ENCODE measurements at regions not wholly inside any gene's neighbourhood (a gene's known extent, or its start where the extent isn't known, plus 50 kb on each side); places are given as distances from the start of the nearest gene placed in this dataset.

DNA sequence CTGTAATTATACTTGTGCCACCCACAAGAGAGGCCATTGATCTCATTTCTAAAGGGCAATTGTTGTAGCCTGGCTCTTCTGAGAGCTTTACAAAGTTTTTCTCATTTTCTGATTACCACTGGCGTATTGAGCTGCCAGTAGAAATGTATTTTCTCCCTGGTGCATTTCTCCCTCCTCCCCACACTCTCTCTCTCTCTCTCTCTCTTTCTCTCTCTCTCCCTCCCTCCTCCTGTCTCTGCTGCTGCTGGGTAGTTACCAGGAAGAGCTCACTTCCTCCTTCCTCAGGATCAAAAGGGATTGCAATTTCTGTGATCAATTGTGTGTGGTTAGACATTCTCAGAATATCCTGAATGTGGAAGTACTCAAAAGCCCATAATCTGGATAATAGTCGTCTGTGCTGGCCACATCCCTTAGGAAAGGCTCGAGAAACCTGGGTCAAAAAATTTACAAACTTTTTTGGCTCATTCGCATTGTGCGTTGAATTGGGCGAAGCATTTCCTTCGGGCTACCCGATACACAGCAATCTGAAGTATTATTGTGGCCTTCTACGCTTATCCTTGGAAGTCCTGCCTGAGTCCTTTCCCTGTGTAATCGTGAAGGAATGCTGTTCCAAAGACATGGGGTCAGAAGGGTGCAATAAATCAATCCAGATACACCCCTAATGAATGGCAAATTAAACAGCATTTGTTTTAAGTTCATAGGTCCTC is 254.8 kb downstream of the MSRB3 start:
- DNase-seq (ENCODE audit: low read depth) = no peak
- TF ChIP-seq, protein P1, sequence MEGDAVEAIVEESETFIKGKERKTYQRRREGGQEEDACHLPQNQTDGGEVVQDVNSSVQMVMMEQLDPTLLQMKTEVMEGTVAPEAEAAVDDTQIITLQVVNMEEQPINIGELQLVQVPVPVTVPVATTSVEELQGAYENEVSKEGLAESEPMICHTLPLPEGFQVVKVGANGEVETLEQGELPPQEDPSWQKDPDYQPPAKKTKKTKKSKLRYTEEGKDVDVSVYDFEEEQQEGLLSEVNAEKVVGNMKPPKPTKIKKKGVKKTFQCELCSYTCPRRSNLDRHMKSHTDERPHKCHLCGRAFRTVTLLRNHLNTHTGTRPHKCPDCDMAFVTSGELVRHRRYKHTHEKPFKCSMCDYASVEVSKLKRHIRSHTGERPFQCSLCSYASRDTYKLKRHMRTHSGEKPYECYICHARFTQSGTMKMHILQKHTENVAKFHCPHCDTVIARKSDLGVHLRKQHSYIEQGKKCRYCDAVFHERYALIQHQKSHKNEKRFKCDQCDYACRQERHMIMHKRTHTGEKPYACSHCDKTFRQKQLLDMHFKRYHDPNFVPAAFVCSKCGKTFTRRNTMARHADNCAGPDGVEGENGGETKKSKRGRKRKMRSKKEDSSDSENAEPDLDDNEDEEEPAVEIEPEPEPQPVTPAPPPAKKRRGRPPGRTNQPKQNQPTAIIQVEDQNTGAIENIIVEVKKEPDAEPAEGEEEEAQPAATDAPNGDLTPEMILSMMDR (IDR thresholded peaks at IDR 0.05; ENCODE audit: low read depth, low read length, missing control alignments) = no peak
- in situ Hi-C loops (cut with HindIII; ENCODE audit: low sequenced_read_pairs) = no loop called here
- H3K4me3 ChIP-seq (ENCODE audit: low read depth, low read length) = no peak overlapping the region

DNA sequence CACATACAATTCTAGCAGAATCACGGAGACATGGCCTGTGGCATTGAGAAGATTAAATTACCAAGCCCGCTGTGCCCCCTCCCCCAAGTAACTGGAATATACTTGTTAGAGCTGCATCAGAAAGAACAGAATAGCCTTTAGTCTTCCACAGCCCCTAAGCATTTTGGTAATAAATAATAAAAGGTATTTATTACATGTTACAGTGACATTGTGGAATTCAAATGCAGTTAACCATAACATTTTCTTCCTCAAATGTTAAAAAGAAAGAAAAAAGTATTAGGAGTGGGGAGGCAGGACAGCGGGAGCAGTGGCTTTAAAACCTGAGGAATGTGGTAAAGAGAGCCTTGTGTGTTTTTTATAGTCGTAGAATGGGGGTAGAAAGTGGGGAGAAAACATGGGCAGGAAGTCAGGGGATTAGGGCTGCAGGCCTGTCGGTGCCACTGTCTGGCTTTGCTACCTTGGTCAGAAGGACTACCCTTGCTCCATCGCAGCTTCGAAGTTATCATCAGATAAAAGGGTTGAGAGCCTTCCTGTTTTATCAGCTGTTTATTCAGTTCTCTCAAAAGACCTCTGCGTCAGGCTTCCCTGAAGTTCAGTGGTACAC is 255.9 kb downstream of the MSRB3 start:
- in situ Hi-C loops (cut with HindIII; ENCODE audit: low sequenced_read_pairs) = no loop called here
- TF ChIP-seq, protein P1 (IDR thresholded peaks at IDR 0.05; ENCODE audit: low read depth, low read length, missing control alignments) = no peak
- no peak for DNase-seq (ENCODE audit: low read depth)

DNA sequence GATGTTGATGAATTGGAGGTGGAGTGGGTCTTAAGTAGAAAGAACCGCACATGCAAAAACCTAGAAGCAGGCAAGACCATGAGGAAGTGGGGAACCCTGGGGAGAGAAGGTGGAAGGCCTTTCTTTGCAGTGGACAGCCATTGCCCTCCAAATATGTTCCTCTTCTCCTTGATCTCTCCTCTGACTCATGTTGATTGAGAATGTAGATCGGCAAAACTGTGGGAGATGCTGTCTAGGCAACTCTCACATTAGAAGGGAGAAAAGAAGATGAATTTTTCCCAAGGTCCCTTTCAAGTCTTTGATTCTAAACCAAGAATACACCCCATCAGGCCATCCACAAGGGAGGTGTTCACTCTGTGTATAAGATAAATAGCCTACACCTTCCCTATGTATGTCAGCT is 257.5 kb downstream of the MSRB3 start:
- DNase-seq (ENCODE audit: low read depth) = no peak
- TF ChIP-seq, protein P1 (IDR thresholded peaks at IDR 0.05; ENCODE audit: low read depth, low read length, missing control alignments) = no peak
- in situ Hi-C loops (cut with HindIII; ENCODE audit: low sequenced_read_pairs) = no loop called here
- H3K4me3 ChIP-seq (ENCODE audit: low read depth, low read length) = no peak overlapping the region

More for the DNA sequence above, 255.9 kb downstream of the MSRB3 start:
- H3K4me3 ChIP-seq (ENCODE audit: low read depth, low read length) = no peak overlapping the region

DNA sequence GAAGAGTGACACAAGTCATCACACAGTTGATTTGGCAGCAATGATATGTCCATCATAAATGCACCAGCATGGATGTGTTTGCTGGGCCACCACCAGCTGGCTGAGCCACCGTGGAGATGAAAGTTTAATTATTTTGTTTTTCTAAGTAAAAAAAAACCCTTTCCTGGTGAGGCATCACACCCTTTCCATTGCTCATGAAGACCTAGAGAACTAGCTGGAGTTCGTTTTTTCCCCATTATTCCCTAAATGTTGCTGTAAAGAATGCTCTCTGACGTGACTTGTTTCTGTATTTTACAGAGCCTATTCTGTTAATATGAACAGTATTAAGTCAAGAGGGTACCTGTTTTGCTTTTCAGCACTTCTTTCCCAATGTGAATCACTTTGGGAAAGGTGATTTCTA is 257.9 kb downstream of the MSRB3 start:
- in situ Hi-C loops (cut with HindIII; ENCODE audit: low sequenced_read_pairs) = no loop called here
- no peak overlapping the region for H3K4me3 ChIP-seq (ENCODE audit: low read depth, low read length)
- TF ChIP-seq, protein P1 (IDR thresholded peaks at IDR 0.05; ENCODE audit: low read depth, low read length, missing control alignments) = no peak
- DNase-seq (ENCODE audit: low read depth) = no peak

DNA sequence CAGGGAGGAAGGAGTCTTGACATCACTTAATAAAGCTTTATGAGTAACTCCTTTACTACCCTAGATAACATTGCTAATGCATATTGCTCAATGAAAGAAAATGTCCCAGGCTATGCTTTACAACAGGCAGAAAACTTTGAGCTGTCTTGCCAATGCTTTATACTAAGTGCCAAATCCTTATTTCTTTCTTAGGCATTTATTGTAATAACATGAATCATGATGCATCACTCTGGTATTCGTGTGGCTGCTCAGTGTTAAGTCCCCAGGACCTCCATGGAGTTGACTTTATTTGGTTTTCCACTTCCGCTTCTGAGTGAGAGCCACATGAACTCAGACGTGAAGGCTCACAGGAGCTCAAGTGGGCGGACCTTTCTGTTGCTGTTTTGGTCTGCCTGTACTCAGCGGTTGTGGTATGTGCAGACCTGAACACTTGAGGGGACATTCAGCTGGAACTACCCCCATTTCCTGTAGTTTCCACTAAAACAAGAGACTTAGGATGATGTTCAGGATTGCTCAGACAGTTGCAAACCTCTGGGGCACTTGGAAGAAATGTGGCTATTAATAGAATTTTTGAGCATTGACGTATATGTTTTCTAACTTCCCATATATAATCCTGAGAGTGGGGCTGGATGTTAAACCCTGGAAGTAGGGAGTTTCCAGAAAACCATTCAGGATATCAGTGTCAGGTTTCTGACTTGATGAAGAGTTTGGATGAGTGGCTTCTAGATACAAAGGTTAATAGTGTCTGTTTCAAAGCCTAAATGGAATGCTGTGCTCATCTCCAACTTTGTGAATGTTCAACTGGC is 258.6 kb downstream of the MSRB3 start:
- in situ Hi-C loops (cut with HindIII; ENCODE audit: low sequenced_read_pairs) = no loop called here
- TF ChIP-seq, protein P1 (IDR thresholded peaks at IDR 0.05; ENCODE audit: low read depth, low read length, missing control alignments) = no peak
- DNase-seq (ENCODE audit: low read depth) = peak; percentile 100
- no peak overlapping the region for H3K4me3 ChIP-seq (ENCODE audit: low read depth, low read length)

DNA sequence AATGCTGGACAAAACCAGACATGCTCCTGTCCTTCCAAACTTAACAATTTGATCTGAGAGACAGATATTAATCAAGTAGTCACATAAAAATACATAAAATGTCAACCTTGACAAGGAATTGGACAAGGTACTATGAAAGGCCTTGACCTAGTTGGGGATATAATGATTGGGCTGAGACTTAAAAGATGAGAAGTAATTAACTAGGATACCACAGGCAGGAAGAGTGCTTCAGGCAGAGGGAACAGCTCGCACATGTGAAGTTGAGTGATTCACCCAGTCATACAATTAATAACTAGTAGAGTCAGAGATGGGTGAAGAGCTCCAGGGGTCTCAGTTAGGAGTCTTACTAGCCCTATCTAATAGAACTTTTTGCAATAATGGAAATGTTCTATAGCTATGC is 259.5 kb downstream of the MSRB3 start:
- in situ Hi-C loops (cut with HindIII; ENCODE audit: low sequenced_read_pairs) = no loop called here
- no peak for DNase-seq (ENCODE audit: low read depth)
- TF ChIP-seq, protein P1 (IDR thresholded peaks at IDR 0.05; ENCODE audit: low read depth, low read length, missing control alignments) = no peak

More for the DNA sequence above, 259.5 kb downstream of the MSRB3 start:
- H3K4me3 ChIP-seq (ENCODE audit: low read depth, low read length) = no peak overlapping the region

Measured in astrocyte of the cerebellum (primary cell).